Right lobe of liver (tissue), 6 donors: ENCODE measurements at regions not wholly inside any gene's neighbourhood (a gene's known extent, or its start where the extent isn't known, plus 50 kb on each side); places are given as distances from the start of the nearest gene placed in this dataset.

Experiments used
- ATAC-seq, 4 donors: fragments of 200-7000 bp; cut with Tn5 transposase; one replicate each; pipeline ENCODE4 v1.9.1; 2020; ENCODE audit warnings: mild to moderate bottlenecking in 4 of 4, moderate library complexity in 4 of 4
- DNase-seq, 3 donors: peaks; one replicate each; pipeline ENCODE4 v3.0.0-alpha.2; 2020
- H3K27ac ChIP-seq, 3 donors: fragments of 200-600 bp; one replicate each; pipeline ENCODE4 v1.8.0; 2022
- H3K27me3 ChIP-seq, 2 donors: fragments of 200-600 bp; one replicate each; pipeline ENCODE4 v1.8.0; 2022
- H3K36me3 ChIP-seq, 4 donors: fragments of 200-600 bp; sonication (generic) in 1 of 4; one replicate each; pipeline versions ENCODE4 v1.5.1 to v1.8.0; 2017 to 2022; ENCODE audit warnings: control low read depth in 1 of 4
- H3K4me1 ChIP-seq, 4 donors: fragments of 200-600 bp; sonication (generic) in 1 of 4; one replicate each; pipeline versions ENCODE4 v1.5.1 to v1.8.0; 2017 to 2022; ENCODE audit warnings: control low read depth in 1 of 4
- H3K4me3 ChIP-seq, 3 donors: fragments of 200-600 bp; one replicate each; pipeline ENCODE4 v1.8.0; 2022
- H3K9me3 ChIP-seq, 4 donors: fragments of 200-600 bp; sonication (generic) in 1 of 4; one replicate each; pipeline versions ENCODE4 v1.5.1 to v1.8.0; 2017 to 2022; ENCODE audit warnings: control low read depth in 1 of 4
- POLR2A ChIP-seq: fragments of 450-650 bp; IDR thresholded peaks from one replicate; pipeline ENCODE4 v1.6.1; 2017; ENCODE audit warnings: antibody characterized with exemption, mild to moderate bottlenecking
- WGBS: methylation state at CpG from one replicate; pipeline ENCODE4 v1.1.6; 2018; ENCODE audit warnings: low coverage, low lambda C conversion rate; ENCODE audit not compliant: insufficient coverage; ENCODE audit errors: missing lambda C conversion rate; 5-methylcytosine and 5-hydroxymethylcytosine counted together
- intact Hi-C, 2 donors: fragments of 100-400 bp; cut with DNase I; formaldehyde crosslinking; loops; one replicate each; pipeline versions ENCODE4 v1.11.2 to v1.14.1; 2022
- TF ChIP-seq, protein P1 (sequence below), 4 donors: fragments of 200-600 bp in 3 of 4; fragments of 450-650 bp in 1 of 4; IDR thresholded peaks; one replicate each; pipeline versions ENCODE4 v1.5.1 to v1.8.0; 2016 to 2022; ENCODE audit warnings: antibody characterized with exemption in 4 of 4, mild to moderate bottlenecking in 2 of 4
- donor health status: DM: no; HTN: yes; CAD: no.
- donor health status: DM: no; HTN: no; CAD: no.
- donor health status: DM: no; HTN: no; CAD: no.
- donor health status: DM: no; HTN: yes; CAD: no.
- donor health status: DM: no; HTN: yes; CAD: no.

- DNase-seq (no peak), ATAC-seq (no peak)
- Histone ChIP-seq H3K36me3 (no peaks in the 10 kb centered on the region), H3K27me3 (no peaks in the 10 kb centered on the region), H3K4me3 (no peak overlapping the region), H3K27ac (no peak overlapping the region), H3K9me3 (no peaks in the 10 kb centered on the region), H3K4me1 (no peaks in the 10 kb centered on the region)
- intact Hi-C loops: no loop called here
- WGBS: 7% methylated on average over 2 of the region's 2 CpGs
- TF ChIP-seq, protein P1, sequence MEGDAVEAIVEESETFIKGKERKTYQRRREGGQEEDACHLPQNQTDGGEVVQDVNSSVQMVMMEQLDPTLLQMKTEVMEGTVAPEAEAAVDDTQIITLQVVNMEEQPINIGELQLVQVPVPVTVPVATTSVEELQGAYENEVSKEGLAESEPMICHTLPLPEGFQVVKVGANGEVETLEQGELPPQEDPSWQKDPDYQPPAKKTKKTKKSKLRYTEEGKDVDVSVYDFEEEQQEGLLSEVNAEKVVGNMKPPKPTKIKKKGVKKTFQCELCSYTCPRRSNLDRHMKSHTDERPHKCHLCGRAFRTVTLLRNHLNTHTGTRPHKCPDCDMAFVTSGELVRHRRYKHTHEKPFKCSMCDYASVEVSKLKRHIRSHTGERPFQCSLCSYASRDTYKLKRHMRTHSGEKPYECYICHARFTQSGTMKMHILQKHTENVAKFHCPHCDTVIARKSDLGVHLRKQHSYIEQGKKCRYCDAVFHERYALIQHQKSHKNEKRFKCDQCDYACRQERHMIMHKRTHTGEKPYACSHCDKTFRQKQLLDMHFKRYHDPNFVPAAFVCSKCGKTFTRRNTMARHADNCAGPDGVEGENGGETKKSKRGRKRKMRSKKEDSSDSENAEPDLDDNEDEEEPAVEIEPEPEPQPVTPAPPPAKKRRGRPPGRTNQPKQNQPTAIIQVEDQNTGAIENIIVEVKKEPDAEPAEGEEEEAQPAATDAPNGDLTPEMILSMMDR (IDR thresholded peaks at IDR 0.05): no peak
- no peak for TF ChIP-seq POLR2A
Measured at GRCh38 chr6:121590438-121590837, 155.0 kb downstream of the GJA1 start.

GRCh38 chr6:121590916-121591315 lies 155.5 kb downstream of the GJA1 start:
- Histone ChIP-seq H3K27ac (no peak overlapping the region), H3K9me3 (no peaks in the 10 kb centered on the region), H3K36me3 (no peaks in the 10 kb centered on the region), H3K4me3 (no peak overlapping the region), H3K27me3 (no peaks in the 10 kb centered on the region), H3K4me1 (no peaks in the 10 kb centered on the region)
- ATAC-seq: no peak
- 64% methylated on average over 4 of the region's 4 CpGs for WGBS
- intact Hi-C loops: no loop called here
- TF ChIP-seq, protein P1 (IDR thresholded peaks at IDR 0.05): no peak
- no peak for TF ChIP-seq POLR2A
- DNase-seq: no peak

DNA sequence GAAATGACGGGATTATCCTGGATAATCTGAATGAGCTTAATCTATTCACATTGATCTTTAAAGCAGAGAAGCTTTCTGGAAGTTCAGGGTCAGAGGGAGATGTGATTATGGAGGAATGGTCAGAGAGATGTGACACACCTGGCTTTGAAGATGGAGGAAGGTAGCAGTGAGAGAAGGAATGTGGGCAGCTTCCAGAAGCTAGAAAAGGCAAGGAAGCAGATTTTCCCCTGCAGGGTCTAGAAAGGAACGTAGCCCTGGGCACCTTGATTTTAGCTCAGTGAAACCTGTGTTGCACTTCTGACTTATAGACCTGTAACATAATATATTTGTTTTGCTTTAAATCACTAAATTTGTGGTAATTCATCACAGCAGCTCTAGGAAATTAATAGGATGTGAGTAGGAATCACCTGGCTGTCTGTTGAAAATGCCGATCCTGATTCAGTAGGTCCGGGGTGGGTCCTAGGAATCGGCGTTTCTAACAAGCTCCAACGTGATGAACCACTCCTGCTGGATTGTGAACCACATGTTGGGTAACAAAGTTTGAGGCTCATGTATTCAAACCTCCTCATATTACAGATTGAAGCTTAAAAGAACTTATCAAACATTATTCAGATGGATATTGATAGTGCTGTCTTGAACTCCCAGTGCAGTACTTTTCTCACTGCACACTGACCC lies 157.0 kb downstream of the GJA1 start:
- H3K9me3 ChIP-seq: no peaks in the 10 kb centered on the region
- no peak for DNase-seq
- H3K4me1 ChIP-seq: no peaks in the 10 kb centered on the region
- intact Hi-C loops: no loop called here
- no peaks in the 10 kb centered on the region for H3K36me3 ChIP-seq
- no peak overlapping the region for H3K4me3 ChIP-seq
- no peaks in the 10 kb centered on the region for H3K27me3 ChIP-seq
- 59% methylated on average over 7 of the region's 7 CpGs for WGBS
- no peak for TF ChIP-seq POLR2A
- TF ChIP-seq, protein P1 (IDR thresholded peaks at IDR 0.05): no peak
- H3K27ac ChIP-seq: no peak overlapping the region
- ATAC-seq: no peak

DNA sequence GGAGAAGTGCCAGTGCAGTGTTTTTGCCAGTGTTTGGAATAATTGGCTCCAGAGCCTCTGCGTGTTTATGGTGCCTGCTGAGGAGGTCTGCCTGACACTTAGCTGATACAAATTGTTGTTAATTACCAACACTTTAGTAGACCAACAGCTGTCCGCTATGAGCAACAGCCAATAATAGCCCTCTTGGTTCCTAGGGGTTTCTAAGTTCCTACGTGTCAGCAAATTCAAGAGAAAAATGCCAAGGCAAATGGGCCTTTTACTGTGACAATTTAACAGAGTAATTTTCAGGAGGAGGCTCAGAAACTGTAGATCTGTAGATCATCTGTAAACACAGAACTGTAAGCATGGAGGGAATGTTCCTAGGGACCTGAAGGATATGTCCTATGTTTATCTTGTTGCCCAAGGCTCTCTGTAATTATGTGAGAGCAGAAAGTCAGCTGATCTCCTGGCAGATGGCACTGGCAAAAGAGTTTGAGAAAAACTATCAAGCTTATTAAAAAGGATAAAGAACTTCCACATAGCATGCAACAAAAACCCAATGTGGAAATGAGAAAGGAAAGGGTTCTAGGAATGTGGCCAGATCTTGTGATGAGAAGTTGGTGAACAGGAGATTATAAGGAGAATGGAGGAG lies 157.7 kb downstream of the GJA1 start:
- TF ChIP-seq POLR2A: no peak
- TF ChIP-seq, protein P1 (IDR thresholded peaks at IDR 0.05): no peak
- Histone ChIP-seq H3K9me3 (no peaks in the 10 kb centered on the region), H3K27me3 (no peaks in the 10 kb centered on the region), H3K4me1 (no peaks in the 10 kb centered on the region), H3K27ac (no peak overlapping the region), H3K36me3 (no peaks in the 10 kb centered on the region), H3K4me3 (no peak overlapping the region)
- ATAC-seq: no peak
- intact Hi-C loops: no loop called here
- no peak for DNase-seq
- 72% methylated on average over 3 of the region's 3 CpGs for WGBS
